ENCODE measurements at regions not wholly inside any gene's neighbourhood (a gene's known extent, or its start where the extent isn't known, plus 50 kb on each side); places are given as distances from the start of the nearest gene placed in this dataset.
A peak's percentile ranks its signal among the peaks of the same experiment; 100 is the strongest.

GRCh38 chr1:234976861-234977680 lies 151.6 kb downstream of the TOMM20 start:
- no peak overlapping the region for H3K4me3 ChIP-seq (ENCODE audit: control insufficient read depth, low read depth, low read length)
- DNase-seq (ENCODE audit: low read depth): no peak
- TF ChIP-seq CTCF (conservative IDR thresholded peaks at IDR 0.05; ENCODE audit: control insufficient read depth, insufficient read depth, low read depth, low read length): no peak

- no peak for TF ChIP-seq CTCF (conservative IDR thresholded peaks at IDR 0.05; ENCODE audit: control insufficient read depth, insufficient read depth, low read depth, low read length)
- no peak for DNase-seq (ENCODE audit: low read depth)
- no peak overlapping the region for H3K4me3 ChIP-seq (ENCODE audit: control insufficient read depth, low read depth, low read length)
Measured at GRCh38 chr1:234975941-234976860, 152.4 kb downstream of the TOMM20 start.

GRCh38 chr1:234975122-234975940 lies 153.3 kb downstream of the TOMM20 start:
- DNase-seq (ENCODE audit: low read depth): peak; percentile 96
- TF ChIP-seq CTCF (conservative IDR thresholded peaks at IDR 0.05; ENCODE audit: control insufficient read depth, insufficient read depth, low read depth, low read length): no peak

GRCh38 chr1:234973426-234974250 lies 155.0 kb downstream of the TOMM20 start:
- no peak for DNase-seq (ENCODE audit: low read depth)
- no peak overlapping the region for H3K4me3 ChIP-seq (ENCODE audit: control insufficient read depth, low read depth, low read length)
- no peak for TF ChIP-seq CTCF (conservative IDR thresholded peaks at IDR 0.05; ENCODE audit: control insufficient read depth, insufficient read depth, low read depth, low read length)

More at GRCh38 chr1:234975122-234975940, 153.3 kb downstream of the TOMM20 start:
- H3K4me3 ChIP-seq (ENCODE audit: control insufficient read depth, low read depth, low read length): no peak overlapping the region

GRCh38 chr1:234972411-234973191 lies 156.0 kb downstream of the TOMM20 start:
- TF ChIP-seq CTCF (conservative IDR thresholded peaks at IDR 0.05; ENCODE audit: control insufficient read depth, insufficient read depth, low read depth, low read length): no peak
- DNase-seq (ENCODE audit: low read depth): peak; percentile 73
- no peak overlapping the region for H3K4me3 ChIP-seq (ENCODE audit: control insufficient read depth, low read depth, low read length)

Measured in fibroblast of mammary gland (primary cell).